ENCODE measurements at regions not wholly inside any gene's neighbourhood (a gene's known extent, or its start where the extent isn't known, plus 50 kb on each side); places are given as distances from the start of the nearest gene placed in this dataset.

- in situ Hi-C loops (cut with HindIII; ENCODE audit: low pct_ligation_motif_present, low sequenced_read_pairs) = no loop called here
- no peak for TF ChIP-seq CTCF (IDR thresholded peaks at IDR 0.05; ENCODE audit: low read depth, low read length, missing control alignments)
- Histone ChIP-seq H3K27ac (no peak overlapping the region), H3K36me3 (replicated peaks) (no peaks in the 10 kb centered on the region), H3K4me3 (ENCODE audit: low read depth, low read length) (no peak overlapping the region), H3K27me3 (replicated peaks) (no peaks in the 10 kb centered on the region)
- DNase-seq = no peak
These were observed 198.4 kb upstream of the RGS18 start for GRCh38 chr1:191959856-191960255.

GRCh38 chr1:191963286-191963685 lies 195.0 kb upstream of the RGS18 start:
- no peak overlapping the region for H3K27ac ChIP-seq
- no peaks in the 10 kb centered on the region for H3K36me3 ChIP-seq (replicated peaks)
- DNase-seq = peak; percentile 18
- in situ Hi-C loops (cut with HindIII; ENCODE audit: low pct_ligation_motif_present, low sequenced_read_pairs) = no loop called here
- no peaks in the 10 kb centered on the region for H3K27me3 ChIP-seq (replicated peaks)
- H3K4me3 ChIP-seq (ENCODE audit: low read depth, low read length) = no peak overlapping the region
- no peak for TF ChIP-seq CTCF (IDR thresholded peaks at IDR 0.05; ENCODE audit: low read depth, low read length, missing control alignments)

GRCh38 chr1:191963781-191964455 lies 194.3 kb upstream of the RGS18 start:
- Histone ChIP-seq H3K36me3 (replicated peaks) (no peaks in the 10 kb centered on the region), H3K27me3 (replicated peaks) (no peaks in the 10 kb centered on the region), H3K27ac (no peak overlapping the region), H3K4me3 (ENCODE audit: low read depth, low read length) (no peak overlapping the region)
- in situ Hi-C loops (cut with HindIII; ENCODE audit: low pct_ligation_motif_present, low sequenced_read_pairs) = no loop called here
- no peak for TF ChIP-seq CTCF (IDR thresholded peaks at IDR 0.05; ENCODE audit: low read depth, low read length, missing control alignments)
- DNase-seq = no peak

- Histone ChIP-seq H3K36me3 (replicated peaks) (no peaks in the 10 kb centered on the region), H3K27me3 (replicated peaks) (no peaks in the 10 kb centered on the region), H3K4me3 (ENCODE audit: low read depth, low read length) (no peak overlapping the region), H3K27ac (no peak overlapping the region)
- TF ChIP-seq CTCF (IDR thresholded peaks at IDR 0.05; ENCODE audit: low read depth, low read length, missing control alignments) = no peak
- no peak for DNase-seq
- in situ Hi-C loops (cut with HindIII; ENCODE audit: low pct_ligation_motif_present, low sequenced_read_pairs) = no loop called here
These were observed 189.0 kb upstream of the RGS18 start for GRCh38 chr1:191969290-191969689.

- no peaks in the 10 kb centered on the region for H3K36me3 ChIP-seq (replicated peaks)
- H3K4me3 ChIP-seq (ENCODE audit: low read depth, low read length) = no peak overlapping the region
- no peak for DNase-seq
- H3K27ac ChIP-seq = no peak overlapping the region
- in situ Hi-C loops (cut with HindIII; ENCODE audit: low pct_ligation_motif_present, low sequenced_read_pairs) = no loop called here
- no peak for TF ChIP-seq CTCF (IDR thresholded peaks at IDR 0.05; ENCODE audit: low read depth, low read length, missing control alignments)
- H3K27me3 ChIP-seq (replicated peaks) = no peaks in the 10 kb centered on the region
These were observed 188.1 kb upstream of the RGS18 start for GRCh38 chr1:191970116-191970515.

GRCh38 chr1:191971447-191971846 lies 186.8 kb upstream of the RGS18 start:
- H3K27me3 ChIP-seq (replicated peaks) = no peaks in the 10 kb centered on the region
- no peaks in the 10 kb centered on the region for H3K36me3 ChIP-seq (replicated peaks)
- H3K4me3 ChIP-seq (ENCODE audit: low read depth, low read length) = no peak overlapping the region
- in situ Hi-C loops (cut with HindIII; ENCODE audit: low pct_ligation_motif_present, low sequenced_read_pairs) = no loop called here
- TF ChIP-seq CTCF (IDR thresholded peaks at IDR 0.05; ENCODE audit: low read depth, low read length, missing control alignments) = no peak
- no peak for DNase-seq
- no peak overlapping the region for H3K27ac ChIP-seq
